HCT116 (cell line): ENCODE measurements at regions not wholly inside any gene's neighbourhood (a gene's known extent, or its start where the extent isn't known, plus 50 kb on each side); places are given as distances from the start of the nearest gene placed in this dataset.

ENCODE experiments used
- ATAC-seq: fragments of 200-7000 bp; cut with Tn5 transposase; 2 replicates; pipeline ENCODE4 v1.9.1; 2020; ENCODE audit warnings: mild to moderate bottlenecking, moderate library complexity
- BruUV-seq: library from RNA; stranded (reverse); fragments of 400-500 nt; replicated peaks from 2 replicates; lab custom pipeline; 2021; lab: Mats Ljungman, UMichigan
- CTCF ChIA-PET: fragments of 300-600 bp; sonication (Branson Sonifier 250); formaldehyde crosslinking; loops from one replicate; lab custom pipeline; 2021; ENCODE audit warnings: antibody characterized with exemption; lab: Charles Lee
- POLR2A ChIA-PET: fragments of 300-600, 350-600 bp; sonication (Branson Sonifier 250); formaldehyde crosslinking; loops from one replicate; lab custom pipeline; 2021; ENCODE audit warnings: antibody characterized with exemption; lab: Charles Lee
- RAD21 ChIA-PET, 2 experiments: fragments of 300-600 bp; sonication (Branson Sonifier 250); formaldehyde crosslinking; loops; one replicate each; lab custom pipeline; 2023; ENCODE audit warnings: low total read pairs in 2 of 2; ENCODE audit not compliant: uncharacterized antibody in 2 of 2, unreplicated experiment in 2 of 2, low non-redundant PET in 1 of 2; lab: Charles Lee
- DNase-seq: peaks from one replicate; pipeline ENCODE4 v3.0.0-alpha.2; 2010; ENCODE audit warnings: low read depth, low spot score
- H2AFZ ChIP-seq: fragments of 200-600 bp; shearing (Covaris generic), sonication (generic); 2 replicates; pipeline ENCODE4 v1.6.1; 2017; ENCODE audit warnings: low read depth, mixed run types, mixed read lengths, antibody characterized with exemption, low read length; ENCODE audit not compliant: poor library complexity, severe bottlenecking
- H3K27ac ChIP-seq: 2 replicates; pipeline ENCODE4 v1.5.1; 2012; ENCODE audit warnings: low read depth, low read length
- H3K27me3 ChIP-seq: fragments of 200-600 bp; sonication (generic); 2 replicates; pipeline ENCODE4 v1.6.1; 2016; ENCODE audit warnings: mixed run types, low read length, mixed read lengths; ENCODE audit not compliant: insufficient read depth
- H3K36me3 ChIP-seq, 2 experiments: fragments of 200-500 bp in 1 of 2; fragments of 200-600 bp in 1 of 2; sonication (Bioruptor generic) in 1 of 2; sonication (generic) in 1 of 2; 2 replicates each; pipeline versions ENCODE4 v1.5.1 to v1.6.1; 2014 to 2016; ENCODE audit warnings: low read length in 2 of 2, inconsistent platforms in 1 of 2, mixed read lengths in 1 of 2, mixed run types in 1 of 2; ENCODE audit not compliant: insufficient read depth in 2 of 2, control insufficient read depth in 1 of 2
- H3K4me1 ChIP-seq, 2 experiments: fragments of 200-600 bp in 1 of 2; sonication (generic) in 1 of 2; 2 replicates each; pipeline versions ENCODE4 v1.5.1 to v1.6.1; 2012 to 2017; ENCODE audit warnings: low read length in 2 of 2, inconsistent platforms in 1 of 2, mild to moderate bottlenecking in 1 of 2, mixed read lengths in 1 of 2, mixed run types in 1 of 2, moderate library complexity in 1 of 2; ENCODE audit not compliant: insufficient read depth in 2 of 2, control insufficient read depth in 1 of 2
- H3K4me2 ChIP-seq: fragments of 200-600 bp; sonication (generic); 2 replicates; pipeline ENCODE4 v1.6.1; 2017; ENCODE audit warnings: mixed run types, low read length, mixed read lengths
- H3K4me3 ChIP-seq, 2 experiments: fragments of 200-600 bp in 1 of 2; sonication (generic) in 1 of 2; replicated peaks in 1 of 2; 2 replicates each; pipeline ENCODE4 v1.5.1; 2011 to 2016; ENCODE audit warnings: low read length in 2 of 2, control low read depth in 1 of 2, low read depth in 1 of 2, mild to moderate bottlenecking in 1 of 2, mixed read lengths in 1 of 2, mixed run types in 1 of 2
- H3K79me2 ChIP-seq: fragments of 200-600 bp; sonication (generic); 2 replicates; pipeline ENCODE4 v1.6.1; 2017; ENCODE audit warnings: mild to moderate bottlenecking, mixed run types, low read length, moderate library complexity, mixed read lengths; ENCODE audit not compliant: insufficient read depth
- H3K9ac ChIP-seq: fragments of 200-600 bp; sonication (generic); 2 replicates; pipeline ENCODE4 v1.6.1; 2016; ENCODE audit warnings: low read length, mixed read lengths
- H3K9me2 ChIP-seq: fragments of 200-600 bp; sonication (generic), shearing (Covaris generic); 2 replicates; pipeline ENCODE4 v1.6.1; 2017; ENCODE audit warnings: mixed run types, mild to moderate bottlenecking, moderate library complexity; ENCODE audit not compliant: insufficient read depth
- H3K9me3 ChIP-seq, 2 experiments: fragments of 200-500 bp in 1 of 2; fragments of 200-600 bp in 1 of 2; sonication (Bioruptor generic) in 1 of 2; sonication (generic) in 1 of 2; 2 replicates each; pipeline ENCODE4 v1.6.1; 2014 to 2017; ENCODE audit warnings: low read length in 2 of 2, mixed read lengths in 2 of 2, inconsistent platforms in 1 of 2, low read depth in 1 of 2, mild to moderate bottlenecking in 1 of 2, mixed run types in 1 of 2, moderate library complexity in 1 of 2; ENCODE audit not compliant: control insufficient read depth in 1 of 2, insufficient read depth in 1 of 2
- H4K20me1 ChIP-seq: fragments of 200-600 bp; sonication (generic), shearing (Covaris generic); 2 replicates; pipeline ENCODE4 v1.6.1; 2017; ENCODE audit warnings: mixed run types, mild to moderate bottlenecking, moderate library complexity; ENCODE audit not compliant: insufficient read depth
- ELF1 ChIP-seq: IDR thresholded peaks from 2 replicates; pipeline ENCODE4 v1.6.1; 2012; ENCODE audit warnings: low read depth, borderline replicate concordance
- EZH2 ChIP-seq: fragments of 200-600 bp; sonication (generic); IDR thresholded peaks from 2 replicates; pipeline ENCODE4 v1.6.1; 2017; ENCODE audit warnings: antibody characterized with exemption, mixed run types
- FOSL1 ChIP-seq: IDR thresholded peaks from 2 replicates; pipeline ENCODE4 v1.6.1; 2012; ENCODE audit warnings: low read depth
- POLR2A ChIP-seq: IDR thresholded peaks from 2 replicates; pipeline ENCODE4 v1.7.0; 2011; ENCODE audit warnings: borderline replicate concordance; ENCODE audit not compliant: insufficient read depth, insufficient read length; ENCODE audit errors: extremely low read depth
- POLR2AphosphoS5 ChIP-seq: IDR thresholded peaks from 2 replicates; pipeline ENCODE4 v1.6.1; 2011; ENCODE audit warnings: mild to moderate bottlenecking, low read depth, low read length, moderate library complexity
- RAD21 ChIP-seq: IDR thresholded peaks from 2 replicates; pipeline ENCODE4 v1.6.1; 2012; ENCODE audit warnings: low read depth, mild to moderate bottlenecking
- SP1 ChIP-seq: IDR thresholded peaks from 2 replicates; pipeline ENCODE4 v1.6.1; 2012; ENCODE audit warnings: low read depth
- SRF ChIP-seq: IDR thresholded peaks from 2 replicates; pipeline ENCODE4 v1.6.1; 2012; ENCODE audit warnings: low read depth
- TCF7L2 ChIP-seq: IDR thresholded peaks from 2 replicates; pipeline ENCODE4 v1.7.0; 2011; ENCODE audit warnings: borderline replicate concordance, inconsistent platforms; ENCODE audit not compliant: insufficient read depth, insufficient read length; ENCODE audit errors: extremely low read depth
- YY1 ChIP-seq: IDR thresholded peaks from 2 replicates; pipeline ENCODE4 v1.6.1; 2011; ENCODE audit warnings: low read length, low read depth, moderate library complexity, mild to moderate bottlenecking; ENCODE audit not compliant: insufficient replicate concordance; ENCODE audit errors: extremely low read depth
- ZFX ChIP-seq: fragments of 450-650 bp; IDR thresholded peaks from 2 replicates; pipeline ENCODE4 v1.6.1; 2017
- intact Hi-C: fragments of 100-400 bp; cut with micrococcal nuclease; formaldehyde crosslinking; loops from 2 replicates; pipeline ENCODE4 v1.10.0; 2022
- TF ChIP-seq, protein P1 (sequence below): IDR thresholded peaks from 2 replicates; pipeline ENCODE4 v1.6.1; 2012; ENCODE audit warnings: low read depth
- TF ChIP-seq, protein P2 (sequence below), 3 experiments: fragments of 200-600 bp in 1 of 3; sonication (generic) in 1 of 3; IDR thresholded peaks in 2 of 3; conservative IDR thresholded peaks in 1 of 3; 2 replicates each; pipeline ENCODE4 v1.5.1; 2012 to 2017; ENCODE audit warnings: low read depth in 2 of 3, low read length in 2 of 3, antibody characterized with exemption in 1 of 3, borderline replicate concordance in 1 of 3, control low read depth in 1 of 3, mild to moderate bottlenecking in 1 of 3, mixed read lengths in 1 of 3, mixed run types in 1 of 3, moderate library complexity in 1 of 3; ENCODE audit not compliant: insufficient read depth in 1 of 3

GRCh38 chr15:95603802-95604201 is 726.7 kb upstream of the NR2F2 start:
- TF ChIP-seq FOSL1 (no peak), YY1 (no peak), POLR2A (no peak), TCF7L2 (no peak), SP1 (no peak)
- TF ChIP-seq, protein P1, sequence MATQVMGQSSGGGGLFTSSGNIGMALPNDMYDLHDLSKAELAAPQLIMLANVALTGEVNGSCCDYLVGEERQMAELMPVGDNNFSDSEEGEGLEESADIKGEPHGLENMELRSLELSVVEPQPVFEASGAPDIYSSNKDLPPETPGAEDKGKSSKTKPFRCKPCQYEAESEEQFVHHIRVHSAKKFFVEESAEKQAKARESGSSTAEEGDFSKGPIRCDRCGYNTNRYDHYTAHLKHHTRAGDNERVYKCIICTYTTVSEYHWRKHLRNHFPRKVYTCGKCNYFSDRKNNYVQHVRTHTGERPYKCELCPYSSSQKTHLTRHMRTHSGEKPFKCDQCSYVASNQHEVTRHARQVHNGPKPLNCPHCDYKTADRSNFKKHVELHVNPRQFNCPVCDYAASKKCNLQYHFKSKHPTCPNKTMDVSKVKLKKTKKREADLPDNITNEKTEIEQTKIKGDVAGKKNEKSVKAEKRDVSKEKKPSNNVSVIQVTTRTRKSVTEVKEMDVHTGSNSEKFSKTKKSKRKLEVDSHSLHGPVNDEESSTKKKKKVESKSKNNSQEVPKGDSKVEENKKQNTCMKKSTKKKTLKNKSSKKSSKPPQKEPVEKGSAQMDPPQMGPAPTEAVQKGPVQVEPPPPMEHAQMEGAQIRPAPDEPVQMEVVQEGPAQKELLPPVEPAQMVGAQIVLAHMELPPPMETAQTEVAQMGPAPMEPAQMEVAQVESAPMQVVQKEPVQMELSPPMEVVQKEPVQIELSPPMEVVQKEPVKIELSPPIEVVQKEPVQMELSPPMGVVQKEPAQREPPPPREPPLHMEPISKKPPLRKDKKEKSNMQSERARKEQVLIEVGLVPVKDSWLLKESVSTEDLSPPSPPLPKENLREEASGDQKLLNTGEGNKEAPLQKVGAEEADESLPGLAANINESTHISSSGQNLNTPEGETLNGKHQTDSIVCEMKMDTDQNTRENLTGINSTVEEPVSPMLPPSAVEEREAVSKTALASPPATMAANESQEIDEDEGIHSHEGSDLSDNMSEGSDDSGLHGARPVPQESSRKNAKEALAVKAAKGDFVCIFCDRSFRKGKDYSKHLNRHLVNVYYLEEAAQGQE: no peak
- Histone ChIP-seq H3K36me3 (no peaks in the 10 kb centered on the region), H3K9ac (no peak overlapping the region), H3K79me2 (no peaks in the 10 kb centered on the region), H3K27ac (no peak overlapping the region), H3K4me3 (no peak overlapping the region), H3K27me3 (no peaks in the 10 kb centered on the region), H2AFZ (no peak overlapping the region), H3K4me2 (no peak overlapping the region), H3K4me1 (no peaks in the 10 kb centered on the region), H3K9me3 (no peaks in the 10 kb centered on the region), H3K9me2 (no peaks in the 10 kb centered on the region), H4K20me1 (no peaks in the 10 kb centered on the region)
- no peak for ATAC-seq
- BruUV-seq: no TSS peak
- no peak for DNase-seq
- ChIA-PET POLR2A (no interaction called here), RAD21 (no interaction called here), CTCF (no interaction called here)
- intact Hi-C loops: no loop called here

DNA sequence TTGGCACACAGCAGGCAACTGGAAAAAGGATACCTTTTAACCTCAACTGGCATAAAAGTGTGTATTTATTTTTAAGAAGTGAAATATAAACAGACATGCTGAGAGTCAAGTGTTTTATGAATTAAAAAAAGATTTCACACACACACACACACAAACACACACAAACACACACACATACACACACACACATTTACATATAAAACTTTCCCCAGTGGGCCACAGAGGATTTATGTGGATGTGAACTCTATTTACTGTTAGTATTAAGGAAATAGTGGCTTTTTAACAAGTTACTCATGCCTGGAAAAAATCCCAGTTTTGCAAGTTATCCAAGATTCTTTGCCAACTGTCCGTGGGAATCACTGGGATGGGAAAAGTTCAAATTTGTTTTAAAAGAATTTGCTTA is 725.9 kb upstream of the NR2F2 start:
- Histone ChIP-seq H3K36me3 (no peaks in the 10 kb centered on the region), H3K9ac (no peak overlapping the region), H3K4me2 (no peak overlapping the region), H3K27me3 (no peaks in the 10 kb centered on the region), H3K4me3 (no peak overlapping the region), H3K27ac (no peak overlapping the region), H2AFZ (no peak overlapping the region), H4K20me1 (no peaks in the 10 kb centered on the region), H3K79me2 (no peaks in the 10 kb centered on the region), H3K9me3 (no peaks in the 10 kb centered on the region), H3K9me2 (no peaks in the 10 kb centered on the region), H3K4me1 (no peaks in the 10 kb centered on the region)
- intact Hi-C loops: no loop called here
- RAD21 ChIA-PET: no interaction called here
- CTCF ChIA-PET: no interaction called here
- TF ChIP-seq, protein P2, sequence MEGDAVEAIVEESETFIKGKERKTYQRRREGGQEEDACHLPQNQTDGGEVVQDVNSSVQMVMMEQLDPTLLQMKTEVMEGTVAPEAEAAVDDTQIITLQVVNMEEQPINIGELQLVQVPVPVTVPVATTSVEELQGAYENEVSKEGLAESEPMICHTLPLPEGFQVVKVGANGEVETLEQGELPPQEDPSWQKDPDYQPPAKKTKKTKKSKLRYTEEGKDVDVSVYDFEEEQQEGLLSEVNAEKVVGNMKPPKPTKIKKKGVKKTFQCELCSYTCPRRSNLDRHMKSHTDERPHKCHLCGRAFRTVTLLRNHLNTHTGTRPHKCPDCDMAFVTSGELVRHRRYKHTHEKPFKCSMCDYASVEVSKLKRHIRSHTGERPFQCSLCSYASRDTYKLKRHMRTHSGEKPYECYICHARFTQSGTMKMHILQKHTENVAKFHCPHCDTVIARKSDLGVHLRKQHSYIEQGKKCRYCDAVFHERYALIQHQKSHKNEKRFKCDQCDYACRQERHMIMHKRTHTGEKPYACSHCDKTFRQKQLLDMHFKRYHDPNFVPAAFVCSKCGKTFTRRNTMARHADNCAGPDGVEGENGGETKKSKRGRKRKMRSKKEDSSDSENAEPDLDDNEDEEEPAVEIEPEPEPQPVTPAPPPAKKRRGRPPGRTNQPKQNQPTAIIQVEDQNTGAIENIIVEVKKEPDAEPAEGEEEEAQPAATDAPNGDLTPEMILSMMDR (IDR thresholded peaks at IDR 0.05 in 2 of 3, conservative IDR thresholded peaks at IDR 0.05 in 1 of 3; ENCODE audit: borderline replicate concordance in 1 of 3, insufficient read depth in 1 of 3, low read depth in 2 of 3, low read length in 2 of 3): no peak
- TF ChIP-seq POLR2AphosphoS5 (no peak), ELF1 (no peak), YY1 (no peak), ZFX (no peak), SRF (no peak), EZH2 (no peak), RAD21 (no peak)
- POLR2A ChIA-PET: no interaction called here
- ATAC-seq (no peak), DNase-seq (no peak)
- no TSS peak for BruUV-seq
